ENCODE measurements at regions not wholly inside any gene's neighbourhood (a gene's known extent, or its start where the extent isn't known, plus 50 kb on each side); places are given as distances from the start of the nearest gene placed in this dataset.

DNA sequence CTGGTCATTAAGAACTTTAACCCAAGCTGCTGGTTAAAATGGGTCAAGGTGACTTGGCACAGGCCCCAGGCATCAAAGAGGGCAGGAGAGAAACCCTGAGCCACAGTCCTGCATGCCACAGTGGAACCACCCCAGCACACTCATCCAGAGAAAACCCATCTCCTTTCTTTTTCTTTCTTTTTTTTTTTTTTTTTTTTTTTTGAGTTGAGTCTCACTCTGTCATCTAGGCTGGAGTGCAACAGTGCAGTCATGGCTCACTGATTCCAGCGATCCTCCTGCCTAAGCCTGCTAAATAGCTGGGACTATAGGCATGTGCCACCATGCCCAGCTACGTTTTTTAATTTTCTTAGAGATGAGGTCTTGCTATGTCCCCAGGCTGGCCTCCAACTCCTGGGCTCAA is 109.2 kb upstream of the RAB4A start:
- intact Hi-C loops (cut with DNase I), result no loop called here
- peak in 3 of 4 donors; percentile 25 to 35 (median 31) for ATAC-seq
- Histone ChIP-seq H3K27me3 (no peaks in the 10 kb centered on the region), H3K9me3 (no peaks in the 10 kb centered on the region), H3K36me3 (no peaks in the 10 kb centered on the region), H3K4me1 (peaks cover 0 to 8% (median 0%) of the 10 kb centered on the region in 4 donors), H3K4me3 (no peak overlapping the region), H3K27ac (no peak overlapping the region)
- 83% methylated on average over 2 of the region's 2 CpGs for WGBS (ENCODE audit: insufficient coverage, low coverage, low lambda C conversion rate, missing lambda C conversion rate)
- TF ChIP-seq, protein P1, sequence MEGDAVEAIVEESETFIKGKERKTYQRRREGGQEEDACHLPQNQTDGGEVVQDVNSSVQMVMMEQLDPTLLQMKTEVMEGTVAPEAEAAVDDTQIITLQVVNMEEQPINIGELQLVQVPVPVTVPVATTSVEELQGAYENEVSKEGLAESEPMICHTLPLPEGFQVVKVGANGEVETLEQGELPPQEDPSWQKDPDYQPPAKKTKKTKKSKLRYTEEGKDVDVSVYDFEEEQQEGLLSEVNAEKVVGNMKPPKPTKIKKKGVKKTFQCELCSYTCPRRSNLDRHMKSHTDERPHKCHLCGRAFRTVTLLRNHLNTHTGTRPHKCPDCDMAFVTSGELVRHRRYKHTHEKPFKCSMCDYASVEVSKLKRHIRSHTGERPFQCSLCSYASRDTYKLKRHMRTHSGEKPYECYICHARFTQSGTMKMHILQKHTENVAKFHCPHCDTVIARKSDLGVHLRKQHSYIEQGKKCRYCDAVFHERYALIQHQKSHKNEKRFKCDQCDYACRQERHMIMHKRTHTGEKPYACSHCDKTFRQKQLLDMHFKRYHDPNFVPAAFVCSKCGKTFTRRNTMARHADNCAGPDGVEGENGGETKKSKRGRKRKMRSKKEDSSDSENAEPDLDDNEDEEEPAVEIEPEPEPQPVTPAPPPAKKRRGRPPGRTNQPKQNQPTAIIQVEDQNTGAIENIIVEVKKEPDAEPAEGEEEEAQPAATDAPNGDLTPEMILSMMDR (IDR thresholded peaks at IDR 0.05), result no peak
- no peak for TF ChIP-seq POLR2A (IDR thresholded peaks at IDR 0.05)
- DNase-seq, result peak in 1 of 3 donors; percentile 59

DNA sequence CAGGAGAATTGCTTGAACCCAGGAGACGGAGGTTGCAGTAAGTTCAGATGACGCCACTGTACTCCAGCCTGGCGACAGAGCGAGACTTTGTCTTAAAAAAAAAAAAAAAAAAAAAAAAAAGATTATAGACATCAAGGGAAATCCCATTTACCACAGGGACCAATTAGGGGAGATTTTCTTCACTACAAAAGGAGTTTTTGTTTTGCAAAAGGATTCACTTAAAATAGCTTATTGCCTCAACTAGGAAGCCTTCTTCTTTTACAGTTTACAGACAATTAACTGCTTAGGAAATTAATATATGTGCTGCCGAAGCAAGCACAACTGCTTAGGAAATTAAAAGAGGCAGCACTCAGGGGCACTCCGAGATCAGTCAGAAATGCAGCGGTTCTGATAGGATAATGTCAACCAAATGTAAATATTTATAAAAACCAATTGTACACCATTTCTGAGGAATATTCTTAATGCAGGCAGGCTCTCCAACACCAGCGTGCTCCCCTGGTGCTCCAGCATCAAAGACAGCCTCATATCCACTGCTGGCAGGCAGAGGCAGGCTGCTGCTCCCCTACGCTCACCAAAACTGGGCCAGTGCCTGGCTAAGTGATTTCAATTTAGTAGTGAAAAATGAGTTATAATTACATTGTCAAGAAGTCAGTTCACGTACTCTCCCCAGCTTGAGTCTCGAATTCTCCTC is 107.9 kb upstream of the RAB4A start:
- no peak for ATAC-seq
- Histone ChIP-seq H3K27ac (no peak overlapping the region), H3K27me3 (no peaks in the 10 kb centered on the region), H3K36me3 (no peaks in the 10 kb centered on the region), H3K4me1 (peaks cover 0 to 8% (median 0%) of the 10 kb centered on the region in 4 donors), H3K9me3 (no peaks in the 10 kb centered on the region), H3K4me3 (no peak overlapping the region)
- WGBS (ENCODE audit: insufficient coverage, low coverage, low lambda C conversion rate, missing lambda C conversion rate), result 94% methylated on average over 9 of the region's 11 CpGs
- intact Hi-C loops (cut with DNase I), result no loop called here
- TF ChIP-seq, protein P1 (IDR thresholded peaks at IDR 0.05), result no peak
- TF ChIP-seq POLR2A (IDR thresholded peaks at IDR 0.05), result no peak
- no peak for DNase-seq

DNA sequence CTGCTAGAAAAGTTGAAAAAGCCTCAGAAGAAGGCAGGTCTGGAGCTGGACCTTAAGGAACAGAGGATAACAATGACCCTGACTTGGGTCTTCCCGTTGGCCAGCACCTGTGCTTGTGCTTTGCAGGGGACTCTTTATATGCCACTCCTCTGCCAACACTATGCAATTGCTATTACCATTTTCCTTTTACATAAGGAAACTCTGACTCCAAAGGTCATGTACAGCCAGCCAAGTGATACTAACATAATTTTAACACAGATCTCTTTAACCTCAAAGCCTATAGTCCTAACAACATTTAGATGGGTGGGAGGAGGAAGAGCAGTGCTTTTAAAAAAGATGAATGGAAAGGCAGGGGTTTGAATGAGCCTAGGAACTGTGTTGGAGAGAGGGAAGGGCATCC is 106.6 kb upstream of the RAB4A start:
- peaks cover 0 to 8% (median 0%) of the 10 kb centered on the region in 4 donors for H3K4me1 ChIP-seq
- H3K4me3 ChIP-seq, result no peak overlapping the region
- 27% methylated on average over 1 of the region's 1 CpG for WGBS (ENCODE audit: insufficient coverage, low coverage, low lambda C conversion rate, missing lambda C conversion rate)
- intact Hi-C loops (cut with DNase I), result no loop called here
- no peak overlapping the region for H3K27ac ChIP-seq
- no peak for DNase-seq
- TF ChIP-seq POLR2A (IDR thresholded peaks at IDR 0.05), result no peak
- TF ChIP-seq, protein P1 (IDR thresholded peaks at IDR 0.05), result no peak
- peak in 1 of 4 donors; percentile 33 for ATAC-seq
- H3K9me3 ChIP-seq, result no peaks in the 10 kb centered on the region
- H3K27me3 ChIP-seq, result no peaks in the 10 kb centered on the region
- no peaks in the 10 kb centered on the region for H3K36me3 ChIP-seq

DNA sequence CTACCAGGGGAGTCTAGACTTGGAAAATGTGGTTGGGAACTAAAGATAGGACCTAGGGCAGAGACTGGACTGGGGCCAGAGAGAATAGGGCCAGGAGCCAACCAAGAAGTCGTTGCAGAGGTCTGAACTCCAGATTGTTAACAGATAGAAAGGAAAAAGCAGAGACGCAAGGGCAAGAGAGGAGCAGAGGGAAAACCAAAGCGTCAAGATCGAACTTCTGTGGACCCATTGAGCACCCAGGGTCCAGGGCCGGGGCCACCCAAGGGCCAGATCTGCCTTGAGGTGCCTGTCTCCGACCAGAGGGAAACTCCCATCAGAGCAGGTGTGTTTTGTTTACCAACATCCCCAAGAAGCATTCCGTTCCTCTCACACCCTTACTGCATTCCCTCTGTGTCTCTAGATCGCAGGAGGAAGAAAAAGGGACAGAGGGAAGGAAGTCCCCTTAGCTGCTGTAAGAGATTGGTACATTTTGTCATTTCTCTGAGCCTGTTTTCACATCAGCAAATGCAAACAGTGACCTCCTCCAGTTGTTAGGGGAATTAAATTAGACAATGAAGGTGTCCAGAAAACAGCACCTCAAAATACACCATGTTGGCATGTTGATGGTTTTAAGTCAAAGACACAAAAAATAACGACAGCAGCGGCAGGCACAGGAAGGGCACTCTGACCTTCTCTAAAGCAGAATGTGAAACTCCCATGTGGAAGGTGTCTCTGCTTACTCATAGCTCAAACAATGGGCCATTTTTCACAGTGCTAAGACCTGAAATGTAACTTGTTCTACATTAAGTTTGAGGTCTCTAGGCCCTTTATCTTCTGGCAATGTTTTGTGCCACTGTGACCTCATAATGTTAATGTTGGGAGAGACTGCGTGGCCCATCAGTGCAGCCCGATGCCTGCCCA is 105.8 kb upstream of the RAB4A start:
- peak in 3 of 4 donors; percentile 7 to 18 (median 7) for ATAC-seq
- Histone ChIP-seq H3K27ac (no peak overlapping the region), H3K36me3 (no peaks in the 10 kb centered on the region), H3K27me3 (no peaks in the 10 kb centered on the region), H3K4me3 (no peak overlapping the region), H3K9me3 (no peaks in the 10 kb centered on the region), H3K4me1 (peaks cover 0 to under 1% (median 0%) of the 10 kb centered on the region in 4 donors)
- TF ChIP-seq POLR2A (IDR thresholded peaks at IDR 0.05), result no peak
- TF ChIP-seq, protein P1 (IDR thresholded peaks at IDR 0.05), result no peak
- intact Hi-C loops (cut with DNase I), result no loop called here
- WGBS (ENCODE audit: insufficient coverage, low coverage, low lambda C conversion rate, missing lambda C conversion rate), result 58% methylated on average over 9 of the region's 12 CpGs
- no peak for DNase-seq

All from right lobe of liver (tissue), 6 donors.